ENCODE measurements at regions not wholly inside any gene's neighbourhood (a gene's known extent, or its start where the extent isn't known, plus 50 kb on each side); places are given as distances from the start of the nearest gene placed in this dataset.

DNA sequence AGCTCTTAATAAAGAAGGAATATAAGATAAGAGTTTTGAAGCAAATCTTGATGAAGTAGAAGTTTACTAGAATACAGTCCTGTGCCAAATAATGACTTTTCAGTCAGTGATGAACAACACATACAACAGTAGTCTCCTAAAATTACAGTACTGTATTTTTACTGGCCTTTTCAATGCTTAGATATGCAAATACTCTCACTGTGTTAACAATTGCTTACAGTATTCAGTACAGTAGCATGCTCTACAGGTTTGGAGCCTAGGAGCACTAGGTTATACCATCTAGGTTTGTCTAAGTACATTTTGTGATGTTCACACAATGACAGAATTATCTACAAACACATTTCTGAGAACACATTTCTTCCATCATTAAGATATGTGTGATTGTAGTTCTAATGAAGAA, 316.7 kb upstream of the KLHL1 start:
- CTCF ChIA-PET: interaction anchor here (1.4 kb wide), 1 partner anchor 31 kb away, joined by 3 read pairs; no protein-coding TSS in a partner anchor
- Histone ChIP-seq H3K9me3 (no peaks in the 10 kb centered on the region), H3K27ac (no peak overlapping the region), H3K4me3 (no peak overlapping the region), H3K4me2 (no peak overlapping the region), H3K4me1 (no peaks in the 10 kb centered on the region)
- POLR2A ChIA-PET: no interaction called here
- ATAC-seq (no peak), FAIRE-seq (no peak), DNase-seq (ENCODE audit: low read depth in 1 of 2, low spot score in 1 of 2) (no peak)
- TF ChIP-seq NPAS2 (CRISPR knock-in tag; IDR thresholded peaks at IDR 0.05; ENCODE audit: borderline replicate concordance) (no peak), PHF8 (IDR thresholded peaks at IDR 0.05; ENCODE audit: borderline replicate concordance, low read depth) (no peak), SREBF2 (IDR thresholded peaks at IDR 0.05) (no peak), JUN (IDR thresholded peaks at IDR 0.05) (no peak), ZNF302 (CRISPR knock-in tag; IDR thresholded peaks at IDR 0.05) (no peak)
- TF ChIP-seq, protein P1, sequence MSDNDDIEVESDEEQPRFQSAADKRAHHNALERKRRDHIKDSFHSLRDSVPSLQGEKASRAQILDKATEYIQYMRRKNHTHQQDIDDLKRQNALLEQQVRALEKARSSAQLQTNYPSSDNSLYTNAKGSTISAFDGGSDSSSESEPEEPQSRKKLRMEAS (IDR thresholded peaks at IDR 0.05): no peak
- TF ChIP-seq, protein P2, sequence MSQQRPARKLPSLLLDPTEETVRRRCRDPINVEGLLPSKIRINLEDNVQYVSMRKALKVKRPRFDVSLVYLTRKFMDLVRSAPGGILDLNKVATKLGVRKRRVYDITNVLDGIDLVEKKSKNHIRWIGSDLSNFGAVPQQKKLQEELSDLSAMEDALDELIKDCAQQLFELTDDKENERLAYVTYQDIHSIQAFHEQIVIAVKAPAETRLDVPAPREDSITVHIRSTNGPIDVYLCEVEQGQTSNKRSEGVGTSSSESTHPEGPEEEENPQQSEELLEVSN (IDR thresholded peaks at IDR 0.05; ENCODE audit: borderline replicate concordance, low read depth): no peak

DNA sequence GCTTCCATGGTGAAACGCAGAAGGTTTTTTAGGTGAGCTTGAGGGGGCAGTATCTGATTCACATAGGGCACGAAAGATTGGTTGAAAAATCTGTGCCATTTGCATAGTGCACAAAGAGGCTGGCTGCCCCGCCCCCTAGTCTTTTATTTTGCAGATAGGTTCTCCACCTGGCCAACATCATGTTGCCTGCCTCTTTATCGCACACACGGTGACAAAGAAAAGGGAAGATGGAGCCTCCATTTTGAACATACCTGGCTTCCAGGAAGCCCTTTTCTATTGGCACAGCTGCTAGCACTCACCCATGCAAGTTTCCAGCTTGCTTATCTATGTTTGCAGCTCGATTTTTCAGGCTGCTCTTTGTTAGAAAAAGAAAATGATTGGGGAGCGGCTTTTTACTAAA, 316.2 kb upstream of the KLHL1 start:
- POLR2A ChIA-PET: no interaction called here
- 32% methylated on average over 7 of the region's 7 CpGs for WGBS (ENCODE audit: missing lambda C conversion rate)
- FAIRE-seq: no peak

GRCh38 chr13:70415136-70415535, 306.9 kb upstream of the KLHL1 start:
- TF ChIP-seq POLR2AphosphoS2 (conservative IDR thresholded peaks at IDR 0.05; ENCODE audit: low read length): no peak
- no peak for TF ChIP-seq RAD21 (conservative IDR thresholded peaks at IDR 0.05 in 1 of 2, IDR thresholded peaks at IDR 0.05 in 1 of 2)
- TF ChIP-seq TFCP2L1 (CRISPR knock-in tag; IDR thresholded peaks at IDR 0.05): no peak
- TF ChIP-seq CEBPB (IDR thresholded peaks at IDR 0.05): no peak
- FAIRE-seq: no peak

More for the DNA sequence above, 316.2 kb upstream of the KLHL1 start:
- no peak for DNase-seq (ENCODE audit: low read depth in 1 of 2, low spot score in 1 of 2)
- ATAC-seq: no peak
- Histone ChIP-seq H3K9me3 (no peaks in the 10 kb centered on the region), H3K4me3 (no peak overlapping the region), H3K4me1 (no peaks in the 10 kb centered on the region), H3K4me2 (no peak overlapping the region), H3K27ac (no peak overlapping the region)
- TF ChIP-seq REST (IDR thresholded peaks at IDR 0.05) (no peak), EHF (CRISPR knock-in tag; IDR thresholded peaks at IDR 0.05) (no peak), ZC3H11A (IDR thresholded peaks at IDR 0.05) (no peak), SREBF2 (IDR thresholded peaks at IDR 0.05) (no peak), MAFK (IDR thresholded peaks at IDR 0.05; ENCODE audit: partially characterized antibody) (no peak), RNF2 (IDR thresholded peaks at IDR 0.05; ENCODE audit: borderline replicate concordance, low read depth) (no peak), NR3C1 (IDR thresholded peaks at IDR 0.05) (no peak), ESRRA (IDR thresholded peaks at IDR 0.05; ENCODE audit: borderline replicate concordance, low read length) (no peak), CHD4 (IDR thresholded peaks at IDR 0.05; ENCODE audit: borderline replicate concordance) (no peak), ZFP36 (IDR thresholded peaks at IDR 0.05; ENCODE audit: borderline replicate concordance, partially characterized antibody) (no peak)
- TF ChIP-seq, protein P3, sequence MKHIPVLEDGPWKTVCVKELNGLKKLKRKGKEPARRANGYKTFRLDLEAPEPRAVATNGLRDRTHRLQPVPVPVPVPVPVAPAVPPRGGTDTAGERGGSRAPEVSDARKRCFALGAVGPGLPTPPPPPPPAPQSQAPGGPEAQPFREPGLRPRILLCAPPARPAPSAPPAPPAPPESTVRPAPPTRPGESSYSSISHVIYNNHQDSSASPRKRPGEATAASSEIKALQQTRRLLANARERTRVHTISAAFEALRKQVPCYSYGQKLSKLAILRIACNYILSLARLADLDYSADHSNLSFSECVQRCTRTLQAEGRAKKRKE (CRISPR knock-in tag; IDR thresholded peaks at IDR 0.05; ENCODE audit: low read depth): no peak
- CTCF ChIA-PET: interaction anchor here (1.4 kb wide), 1 partner anchor 31 kb away, joined by 3 read pairs; no protein-coding TSS in a partner anchor

More at GRCh38 chr13:70415136-70415535, 306.9 kb upstream of the KLHL1 start:
- Histone ChIP-seq H3K9me3 (no peaks in the 10 kb centered on the region), H3K4me3 (no peak overlapping the region), H3K4me2 (no peak overlapping the region), H3K4me1 (no peaks in the 10 kb centered on the region), H3K27ac (no peak overlapping the region)
- ChIA-PET POLR2A (no interaction called here), CTCF (no interaction called here)
- ATAC-seq (no peak), DNase-seq (ENCODE audit: low read depth in 1 of 2, low spot score in 1 of 2) (no peak)
